A549 (cell line): ENCODE measurements at regions not wholly inside any gene's neighbourhood (a gene's known extent, or its start where the extent isn't known, plus 50 kb on each side); places are given as distances from the start of the nearest gene placed in this dataset.

Source experiments
- ATAC-seq, 2 experiments: fragments of 200-7000 bp in 1 of 2; fragments of >200 bp in 1 of 2; cut with Nextera tagmentation in 1 of 2; cut with Tn5 transposase in 1 of 2; 3 replicates each; pipeline versions ENCODE4 v1.8.0 to v1.9.1; 2018 to 2020; ENCODE audit warnings: mild to moderate bottlenecking in 1 of 2, moderate library complexity in 1 of 2
- CTCF ChIA-PET: fragments of 300-600 bp; sonication (Branson Sonifier 250); formaldehyde crosslinking; extraction: SDS; loops from one replicate; lab custom pipeline; 2021; ENCODE audit warnings: antibody characterized with exemption, inconsistent platforms; lab: Yijun Ruan, JAX
- POLR2A ChIA-PET: fragments of 350-600 bp; formaldehyde crosslinking; extraction: SDS; loops from one replicate; lab custom pipeline; 2021; ENCODE audit warnings: antibody characterized with exemption, inconsistent platforms; lab: Yijun Ruan, JAX
- DNase-seq, 2 experiments: peaks; one replicate each; pipeline versions ENCODE4 v3.0.0 to v3.0.0-alpha.2; 2011 to 2016; ENCODE audit warnings: low read depth in 1 of 2, low spot score in 1 of 2
- FAIRE-seq: peaks from 2 replicates; lab custom pipeline; 2011; peaks lifted over from hg19 to GRCh38; lab: Jason Lieb, UNC
- H3K27ac ChIP-seq, 2 experiments: fragments of >200 bp; sonication (Bioruptor Twin); formaldehyde crosslinking; 3 replicates each; pipeline ENCODE4 v1.5.1; 2016 to 2017
- H3K4me1 ChIP-seq: fragments of >200 bp; sonication (Bioruptor Twin); formaldehyde crosslinking; 3 replicates; pipeline ENCODE4 v1.6.1; 2016
- H3K4me2 ChIP-seq: fragments of >200 bp; sonication (Bioruptor Twin); formaldehyde crosslinking; 3 replicates; pipeline ENCODE4 v1.6.1; 2016
- H3K4me3 ChIP-seq: fragments of >200 bp; sonication (Bioruptor Twin); formaldehyde crosslinking; 3 replicates; pipeline ENCODE4 v1.5.1; 2016
- H3K9me3 ChIP-seq: fragments of >200 bp; sonication (Bioruptor Twin); formaldehyde crosslinking; 3 replicates; pipeline ENCODE4 v1.6.1; 2016
- BHLHE40 ChIP-seq: IDR thresholded peaks from 2 replicates; pipeline ENCODE4 v1.6.1; 2012; ENCODE audit warnings: low read depth, low read length, inconsistent platforms
- CBX8 ChIP-seq: fragments of 200-600 bp; sonication (generic); IDR thresholded peaks from 2 replicates; pipeline ENCODE4 v1.6.1; 2016
- CEBPB ChIP-seq, 2 experiments: fragments of >200 bp in 1 of 2; sonication (Bioruptor Twin) in 1 of 2; formaldehyde crosslinking in 1 of 2; IDR thresholded peaks; 2 replicates each; pipeline ENCODE4 v1.6.1; 2012 to 2016
- CHD4 ChIP-seq: fragments of 200-600 bp; sonication (generic); IDR thresholded peaks from 2 replicates; pipeline ENCODE4 v1.6.1; 2016; ENCODE audit warnings: antibody characterized with exemption, mild to moderate bottlenecking, borderline replicate concordance
- ESRRA ChIP-seq: fragments of 150-350 bp; IDR thresholded peaks from 2 replicates; pipeline ENCODE4 v1.6.1; 2014; ENCODE audit warnings: mild to moderate bottlenecking, low read length, borderline replicate concordance
- FOSL2 ChIP-seq, 2 experiments: fragments of 450-650 bp in 1 of 2; fragments of >200 bp in 1 of 2; sonication (Bioruptor Twin) in 1 of 2; formaldehyde crosslinking; IDR thresholded peaks; 2 replicates each; pipeline versions ENCODE4 v1.5.0 to v1.6.1; 2016 to 2020; ENCODE audit warnings: mild to moderate bottlenecking in 1 of 2, moderate library complexity in 1 of 2
- HDAC2 ChIP-seq: fragments of 200-600 bp; sonication (generic); IDR thresholded peaks from 2 replicates; pipeline ENCODE4 v1.6.1; 2016
- HOXA7 ChIP-seq: fragments of 250-450 bp; sonication (Bioruptor Pico); IDR thresholded peaks from 2 replicates; pipeline ENCODE4 v1.5.0; 2020; ENCODE audit warnings: mild to moderate bottlenecking, moderate library complexity
- HOXB13 ChIP-seq: fragments of 250-450 bp; sonication (Bioruptor Pico); IDR thresholded peaks from 2 replicates; pipeline ENCODE4 v1.5.0; 2020; ENCODE audit warnings: low read depth, mild to moderate bottlenecking, moderate library complexity
- HOXB5 ChIP-seq: fragments of 250-450 bp; sonication (Bioruptor Pico); IDR thresholded peaks from 2 replicates; pipeline ENCODE4 v1.5.0; 2020; ENCODE audit warnings: mild to moderate bottlenecking, moderate library complexity
- JUNB ChIP-seq: fragments of >200 bp; sonication (Bioruptor Twin); formaldehyde crosslinking; IDR thresholded peaks from 2 replicates; pipeline ENCODE4 v1.6.1; 2016
- KDM1A ChIP-seq: fragments of 200-600 bp; sonication (generic); IDR thresholded peaks from 2 replicates; pipeline ENCODE4 v1.6.1; 2016; ENCODE audit warnings: low read depth, mild to moderate bottlenecking
- KDM5A ChIP-seq: fragments of 200-600 bp; sonication (generic); IDR thresholded peaks from 2 replicates; pipeline ENCODE4 v1.6.1; 2016; ENCODE audit warnings: antibody characterized with exemption, mild to moderate bottlenecking
- MAFK ChIP-seq: fragments of 450-650 bp; IDR thresholded peaks from 2 replicates; pipeline ENCODE4 v1.6.1; 2014; ENCODE audit not compliant: partially characterized antibody
- NFE2L2 ChIP-seq: fragments of 150-350 bp; conservative IDR thresholded peaks from 2 replicates; pipeline ENCODE4 v1.6.1; 2014; ENCODE audit warnings: low read length
- NPAS2 ChIP-seq: fragments of 250-450 bp; sonication (Bioruptor Pico); IDR thresholded peaks from 2 replicates; pipeline ENCODE4 v1.8.0; 2022; ENCODE audit warnings: mild to moderate bottlenecking, moderate library complexity, borderline replicate concordance
- PHF8 ChIP-seq: fragments of 200-600 bp; sonication (generic); IDR thresholded peaks from 2 replicates; pipeline ENCODE4 v1.6.1; 2016; ENCODE audit warnings: low read depth, mild to moderate bottlenecking, antibody characterized with exemption, moderate library complexity, borderline replicate concordance
- POLR2AphosphoS2 ChIP-seq: conservative IDR thresholded peaks from 2 replicates; pipeline ENCODE4 v1.6.1; 2012; ENCODE audit warnings: low read length, improper control_type of control experiment, inconsistent platforms
- RCOR1 ChIP-seq: fragments of 150-350 bp; IDR thresholded peaks from 2 replicates; pipeline ENCODE4 v1.6.1; 2014; ENCODE audit warnings: antibody characterized with exemption, low read length, low read depth
- RFX5 ChIP-seq: fragments of 450-650 bp; IDR thresholded peaks from 2 replicates; pipeline ENCODE4 v1.7.1; 2014; ENCODE audit warnings: antibody characterized with exemption, mild to moderate bottlenecking, moderate library complexity
- SMC3 ChIP-seq: fragments of >200 bp; sonication (Bioruptor Twin); formaldehyde crosslinking; IDR thresholded peaks from 3 replicates; pipeline ENCODE4 v1.6.1; 2018; ENCODE audit warnings: inconsistent platforms
- WGBS: methylation state at CpG from one replicate; pipeline ENCODE4 v1.1.6; 2017; ENCODE audit errors: missing lambda C conversion rate; 5-methylcytosine and 5-hydroxymethylcytosine counted together
- TF ChIP-seq, protein P1 (sequence below): fragments of 200-600 bp; sonication (generic); IDR thresholded peaks from 2 replicates; pipeline ENCODE4 v1.6.1; 2016; ENCODE audit warnings: antibody characterized with exemption, mild to moderate bottlenecking, moderate library complexity
- TF ChIP-seq, protein P2 (sequence below): fragments of 150-350 bp; IDR thresholded peaks from 2 replicates; pipeline ENCODE4 v1.6.1; 2014; ENCODE audit warnings: low read depth, mild to moderate bottlenecking, low read length
- TF ChIP-seq, protein P3 (sequence below): fragments of >200 bp; sonication (Bioruptor Twin); formaldehyde crosslinking; IDR thresholded peaks from 3 replicates; pipeline ENCODE4 v1.6.1; 2016
- TF ChIP-seq, protein P4 (sequence below): IDR thresholded peaks from 2 replicates; pipeline ENCODE4 v1.6.1; 2012
- TF ChIP-seq, protein P5 (sequence below): IDR thresholded peaks from 2 replicates; pipeline ENCODE4 v1.6.1; 2012; ENCODE audit warnings: low read depth, borderline replicate concordance

DNA sequence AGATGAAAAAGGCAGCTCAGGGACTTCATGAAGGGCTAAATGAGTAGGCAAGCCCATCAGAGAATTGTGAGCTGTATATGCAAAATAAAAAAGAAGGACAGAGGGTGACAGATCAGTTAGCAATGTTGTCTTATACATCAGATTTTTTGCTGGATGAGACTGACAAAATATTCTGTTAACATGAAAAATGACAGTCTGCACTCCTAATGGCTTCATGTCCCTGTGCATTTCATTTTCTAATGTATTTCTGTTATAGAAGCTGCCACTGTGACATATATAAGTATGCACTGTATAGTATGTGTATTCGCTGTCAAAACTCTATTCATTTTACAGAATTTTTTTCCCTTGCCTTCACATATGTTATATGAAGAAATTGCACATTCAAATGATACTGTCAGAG is 559.5 kb downstream of the DMRTA1 start (continued):
- no peak for TF ChIP-seq POLR2AphosphoS2

DNA sequence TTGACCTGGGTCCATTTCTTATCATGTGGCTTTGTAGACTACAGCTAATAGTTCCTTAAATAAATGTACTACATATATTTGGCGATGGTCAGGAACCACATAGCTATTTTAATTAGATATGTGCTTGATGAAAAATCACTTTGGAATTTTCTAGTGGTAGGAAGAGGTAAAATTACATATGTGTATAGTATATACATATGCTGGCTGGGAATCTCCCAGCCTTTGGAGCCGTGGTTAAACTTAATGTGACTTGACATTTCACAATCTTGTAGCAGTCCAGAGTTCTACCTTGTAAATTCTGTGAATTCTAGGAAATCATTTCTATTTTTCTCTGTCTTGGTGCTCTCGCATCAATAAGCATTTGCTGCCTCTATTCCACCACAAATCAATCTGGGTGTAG is 565.0 kb downstream of the DMRTA1 start:
- H3K9me3 ChIP-seq, result no peaks in the 10 kb centered on the region
- WGBS, result 3% methylated on average over 3 of the region's 3 CpGs
- ATAC-seq, result no peak
- CTCF ChIA-PET, result no interaction called here
- POLR2A ChIA-PET, result no interaction called here
- DNase-seq, result no peak
- H3K4me2 ChIP-seq, result no peak overlapping the region
- no peak overlapping the region for H3K27ac ChIP-seq
- no peak overlapping the region for H3K4me3 ChIP-seq
- no peaks in the 10 kb centered on the region for H3K4me1 ChIP-seq
- FAIRE-seq, result no peak
- TF ChIP-seq, protein P1, sequence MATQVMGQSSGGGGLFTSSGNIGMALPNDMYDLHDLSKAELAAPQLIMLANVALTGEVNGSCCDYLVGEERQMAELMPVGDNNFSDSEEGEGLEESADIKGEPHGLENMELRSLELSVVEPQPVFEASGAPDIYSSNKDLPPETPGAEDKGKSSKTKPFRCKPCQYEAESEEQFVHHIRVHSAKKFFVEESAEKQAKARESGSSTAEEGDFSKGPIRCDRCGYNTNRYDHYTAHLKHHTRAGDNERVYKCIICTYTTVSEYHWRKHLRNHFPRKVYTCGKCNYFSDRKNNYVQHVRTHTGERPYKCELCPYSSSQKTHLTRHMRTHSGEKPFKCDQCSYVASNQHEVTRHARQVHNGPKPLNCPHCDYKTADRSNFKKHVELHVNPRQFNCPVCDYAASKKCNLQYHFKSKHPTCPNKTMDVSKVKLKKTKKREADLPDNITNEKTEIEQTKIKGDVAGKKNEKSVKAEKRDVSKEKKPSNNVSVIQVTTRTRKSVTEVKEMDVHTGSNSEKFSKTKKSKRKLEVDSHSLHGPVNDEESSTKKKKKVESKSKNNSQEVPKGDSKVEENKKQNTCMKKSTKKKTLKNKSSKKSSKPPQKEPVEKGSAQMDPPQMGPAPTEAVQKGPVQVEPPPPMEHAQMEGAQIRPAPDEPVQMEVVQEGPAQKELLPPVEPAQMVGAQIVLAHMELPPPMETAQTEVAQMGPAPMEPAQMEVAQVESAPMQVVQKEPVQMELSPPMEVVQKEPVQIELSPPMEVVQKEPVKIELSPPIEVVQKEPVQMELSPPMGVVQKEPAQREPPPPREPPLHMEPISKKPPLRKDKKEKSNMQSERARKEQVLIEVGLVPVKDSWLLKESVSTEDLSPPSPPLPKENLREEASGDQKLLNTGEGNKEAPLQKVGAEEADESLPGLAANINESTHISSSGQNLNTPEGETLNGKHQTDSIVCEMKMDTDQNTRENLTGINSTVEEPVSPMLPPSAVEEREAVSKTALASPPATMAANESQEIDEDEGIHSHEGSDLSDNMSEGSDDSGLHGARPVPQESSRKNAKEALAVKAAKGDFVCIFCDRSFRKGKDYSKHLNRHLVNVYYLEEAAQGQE, result no peak
- no peak for TF ChIP-seq HOXB5 (CRISPR knock-in tag)
- no peak for TF ChIP-seq ESRRA
- TF ChIP-seq, protein P2, sequence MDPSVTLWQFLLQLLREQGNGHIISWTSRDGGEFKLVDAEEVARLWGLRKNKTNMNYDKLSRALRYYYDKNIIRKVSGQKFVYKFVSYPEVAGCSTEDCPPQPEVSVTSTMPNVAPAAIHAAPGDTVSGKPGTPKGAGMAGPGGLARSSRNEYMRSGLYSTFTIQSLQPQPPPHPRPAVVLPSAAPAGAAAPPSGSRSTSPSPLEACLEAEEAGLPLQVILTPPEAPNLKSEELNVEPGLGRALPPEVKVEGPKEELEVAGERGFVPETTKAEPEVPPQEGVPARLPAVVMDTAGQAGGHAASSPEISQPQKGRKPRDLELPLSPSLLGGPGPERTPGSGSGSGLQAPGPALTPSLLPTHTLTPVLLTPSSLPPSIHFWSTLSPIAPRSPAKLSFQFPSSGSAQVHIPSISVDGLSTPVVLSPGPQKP, result no peak
- no peak for TF ChIP-seq RFX5
- no peak for TF ChIP-seq KDM5A
- TF ChIP-seq JUNB, result no peak
- no peak for TF ChIP-seq CBX8

DNA sequence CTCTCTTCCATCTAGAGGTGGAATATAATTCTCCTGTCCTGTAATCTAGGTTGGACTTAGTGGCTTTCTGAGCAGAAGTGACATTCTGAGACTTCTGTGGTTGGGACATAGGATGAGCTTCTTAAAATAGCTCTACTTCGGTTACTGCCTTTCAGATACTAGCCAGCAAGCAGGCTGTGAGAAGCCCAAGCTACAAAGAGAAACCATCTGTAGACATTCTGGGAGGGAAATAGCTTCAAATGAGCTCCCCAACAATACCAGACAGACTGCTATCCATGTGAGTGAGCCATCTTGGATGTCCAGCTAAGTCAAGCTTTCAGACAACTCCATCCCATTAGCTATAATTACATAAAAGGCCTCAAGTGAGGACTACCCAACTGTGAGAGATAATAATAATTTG is 568.9 kb downstream of the DMRTA1 start:
- WGBS, result 7% methylated on average over 1 of the region's 1 CpG
- TF ChIP-seq CEBPB (IDR thresholded peaks at IDR 0.05) (no peak), BHLHE40 (no peak), KDM1A (no peak), HOXB13 (CRISPR knock-in tag) (no peak), POLR2AphosphoS2 (no peak), PHF8 (no peak), HOXA7 (CRISPR knock-in tag) (no peak), MAFK (no peak), NPAS2 (CRISPR knock-in tag) (no peak), HOXB5 (CRISPR knock-in tag) (no peak), CHD4 (no peak), RCOR1 (no peak), HDAC2 (no peak), NFE2L2 (no peak), SMC3 (no peak), FOSL2 (IDR thresholded peaks at IDR 0.05) (no peak), FOSL2 (CRISPR knock-in tag; IDR thresholded peaks at IDR 0.05) (no peak)
- TF ChIP-seq, protein P3, sequence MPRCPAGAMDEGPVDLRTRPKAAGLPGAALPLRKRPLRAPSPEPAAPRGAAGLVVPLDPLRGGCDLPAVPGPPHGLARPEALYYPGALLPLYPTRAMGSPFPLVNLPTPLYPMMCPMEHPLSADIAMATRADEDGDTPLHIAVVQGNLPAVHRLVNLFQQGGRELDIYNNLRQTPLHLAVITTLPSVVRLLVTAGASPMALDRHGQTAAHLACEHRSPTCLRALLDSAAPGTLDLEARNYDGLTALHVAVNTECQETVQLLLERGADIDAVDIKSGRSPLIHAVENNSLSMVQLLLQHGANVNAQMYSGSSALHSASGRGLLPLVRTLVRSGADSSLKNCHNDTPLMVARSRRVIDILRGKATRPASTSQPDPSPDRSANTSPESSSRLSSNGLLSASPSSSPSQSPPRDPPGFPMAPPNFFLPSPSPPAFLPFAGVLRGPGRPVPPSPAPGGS, result no peak
- TF ChIP-seq, protein P4, sequence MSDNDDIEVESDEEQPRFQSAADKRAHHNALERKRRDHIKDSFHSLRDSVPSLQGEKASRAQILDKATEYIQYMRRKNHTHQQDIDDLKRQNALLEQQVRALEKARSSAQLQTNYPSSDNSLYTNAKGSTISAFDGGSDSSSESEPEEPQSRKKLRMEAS, result no peak
- TF ChIP-seq, protein P5, sequence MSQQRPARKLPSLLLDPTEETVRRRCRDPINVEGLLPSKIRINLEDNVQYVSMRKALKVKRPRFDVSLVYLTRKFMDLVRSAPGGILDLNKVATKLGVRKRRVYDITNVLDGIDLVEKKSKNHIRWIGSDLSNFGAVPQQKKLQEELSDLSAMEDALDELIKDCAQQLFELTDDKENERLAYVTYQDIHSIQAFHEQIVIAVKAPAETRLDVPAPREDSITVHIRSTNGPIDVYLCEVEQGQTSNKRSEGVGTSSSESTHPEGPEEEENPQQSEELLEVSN, result no peak
- TF ChIP-seq, all 56 proteins: peak for 0
- FAIRE-seq, result no peak
- no peak overlapping the region for H3K4me2 ChIP-seq
- no peak overlapping the region for H3K4me3 ChIP-seq
- ATAC-seq, result no peak
- ChIA-PET CTCF (interaction anchor here (0.9 kb wide), 1 partner anchor 8 kb away, joined by 5 read pairs; no protein-coding TSS in a partner anchor), POLR2A (no interaction called here)
- no peaks in the 10 kb centered on the region for H3K9me3 ChIP-seq
- DNase-seq, result no peak
- no peak overlapping the region for H3K27ac ChIP-seq
- H3K4me1 ChIP-seq, result no peaks in the 10 kb centered on the region
